IMR-90 (cell line): ENCODE measurements at regions not wholly inside any gene's neighbourhood (a gene's known extent, or its start where the extent isn't known, plus 50 kb on each side); places are given as distances from the start of the nearest gene placed in this dataset.

Source experiments
- ATAC-seq: fragments of 200-7000 bp; cut with Tn5 transposase; 2 replicates; pipeline ENCODE4 v1.9.1; 2020; ENCODE audit warnings: low read depth, mild to moderate bottlenecking, moderate library complexity
- BruUV-seq: library from RNA; stranded (reverse); fragments of 400-500 nt; replicated peaks from 2 replicates; lab custom pipeline; 2021; lab: Mats Ljungman, UMichigan
- CTCF ChIA-PET: fragments of 300-600 bp; formaldehyde crosslinking; extraction: SDS; loops from one replicate; lab custom pipeline; 2021; ENCODE audit warnings: antibody characterized with exemption; lab: Yijun Ruan, JAX
- POLR2A ChIA-PET: fragments of 300-600 bp; sonication (Branson Sonifier 250); formaldehyde crosslinking; loops from one replicate; lab custom pipeline; 2022; ENCODE audit warnings: antibody characterized with exemption; ENCODE audit not compliant: unreplicated experiment; lab: Charles Lee
- DNase-seq: peaks from one replicate; pipeline ENCODE4 v3.0.0; 2013
- H2AFZ ChIP-seq: replicated peaks from 2 replicates; pipeline ENCODE3; 2013; ENCODE audit warnings: low read length, mild to moderate bottlenecking; ENCODE audit not compliant: poor library complexity
- H2AK5ac ChIP-seq: 2 replicates; pipeline ENCODE4 v1.6.1; 2013; ENCODE audit warnings: low read depth, low read length, inconsistent platforms
- H2AK9ac ChIP-seq: replicated peaks from 2 replicates; pipeline ENCODE3; 2013; ENCODE audit warnings: mild to moderate bottlenecking, low read depth, low read length, moderate library complexity; ENCODE audit not compliant: poor library complexity
- H2BK120ac ChIP-seq: 2 replicates; pipeline ENCODE4 v1.6.1; 2013; ENCODE audit warnings: low read depth, low read length, inconsistent platforms
- H2BK15ac ChIP-seq: 3 replicates; pipeline ENCODE4 v1.6.1; 2013; ENCODE audit warnings: low read depth, low read length, inconsistent platforms
- H2BK20ac ChIP-seq: 2 replicates; pipeline ENCODE4 v1.6.1; 2013; ENCODE audit warnings: low read depth, mild to moderate bottlenecking, inconsistent platforms, low read length, moderate library complexity
- H2BK5ac ChIP-seq: 2 replicates; pipeline ENCODE4 v1.6.1; 2013; ENCODE audit warnings: mild to moderate bottlenecking, low read depth, low read length, inconsistent platforms; ENCODE audit not compliant: poor library complexity, severe bottlenecking
- H3K14ac ChIP-seq: replicated peaks from 2 replicates; pipeline ENCODE4 v1.6.1; 2013; ENCODE audit warnings: low read depth, low read length, inconsistent platforms
- H3K18ac ChIP-seq: 2 replicates; pipeline ENCODE4 v1.6.1; 2013; ENCODE audit warnings: low read depth, low read length, control low read depth
- H3K23ac ChIP-seq: 2 replicates; pipeline ENCODE4 v1.6.1; 2013; ENCODE audit warnings: low read depth, low read length, inconsistent platforms
- H3K27ac ChIP-seq: 2 replicates; pipeline ENCODE4 v1.5.1; 2013; ENCODE audit warnings: mild to moderate bottlenecking, control low read depth, low read length; ENCODE audit not compliant: insufficient read depth
- H3K27me3 ChIP-seq: 2 replicates; pipeline ENCODE4 v1.6.1; 2013; ENCODE audit warnings: low read length; ENCODE audit not compliant: control insufficient read depth, insufficient read depth
- H3K36me3 ChIP-seq: 2 replicates; pipeline ENCODE4 v1.6.1; 2013; ENCODE audit warnings: low read length, mixed read lengths; ENCODE audit not compliant: control insufficient read depth, insufficient read depth
- H3K4ac ChIP-seq: 2 replicates; pipeline ENCODE4 v1.6.1; 2013; ENCODE audit warnings: low read depth, low read length, inconsistent platforms
- H3K4me1 ChIP-seq: 2 replicates; pipeline ENCODE4 v1.6.1; 2013; ENCODE audit warnings: low read length, mixed read lengths; ENCODE audit not compliant: control insufficient read depth, insufficient read depth
- H3K4me2 ChIP-seq: 2 replicates; pipeline ENCODE4 v1.6.1; 2013; ENCODE audit warnings: low read depth, mild to moderate bottlenecking, control low read depth, low read length, moderate library complexity
- H3K4me3 ChIP-seq: 2 replicates; pipeline ENCODE4 v1.5.1; 2013; ENCODE audit warnings: low read depth, mild to moderate bottlenecking, control low read depth, low read length, moderate library complexity; ENCODE audit not compliant: insufficient read depth
- H3K56ac ChIP-seq: 2 replicates; pipeline ENCODE4 v1.6.1; 2013; ENCODE audit warnings: low read length, inconsistent platforms; ENCODE audit not compliant: insufficient read depth; ENCODE audit errors: extremely low read depth
- H3K79me1 ChIP-seq, 2 experiments: 2 replicates each; pipeline ENCODE4 v1.6.1; 2013; ENCODE audit warnings: low read length in 2 of 2, inconsistent platforms in 1 of 2, low read depth in 1 of 2
- H3K9ac ChIP-seq: 2 replicates; pipeline ENCODE4 v1.6.1; 2013; ENCODE audit warnings: low read depth, low read length, control low read depth
- H3K9me1 ChIP-seq: 2 replicates; pipeline ENCODE4 v1.6.1; 2013; ENCODE audit warnings: low read length, inconsistent platforms; ENCODE audit not compliant: insufficient read depth
- H3K9me3 ChIP-seq: 2 replicates; pipeline ENCODE4 v1.6.1; 2013; ENCODE audit warnings: low read length; ENCODE audit not compliant: control insufficient read depth, insufficient read depth
- H4K20me1 ChIP-seq: 2 replicates; pipeline ENCODE4 v1.6.1; 2013; ENCODE audit warnings: low read length, inconsistent platforms; ENCODE audit not compliant: insufficient read depth
- H4K5ac ChIP-seq: 2 replicates; pipeline ENCODE4 v1.6.1; 2013; ENCODE audit warnings: mild to moderate bottlenecking, low read depth, low read length, control low read depth
- H4K8ac ChIP-seq, 2 experiments: 2 replicates each; pipeline ENCODE4 v1.6.1; 2013; ENCODE audit warnings: low read depth in 2 of 2, low read length in 2 of 2, control low read depth in 1 of 2, inconsistent platforms in 1 of 2
- H4K91ac ChIP-seq: 2 replicates; pipeline ENCODE4 v1.6.1; 2013; ENCODE audit warnings: low read depth, low read length, inconsistent platforms; ENCODE audit not compliant: insufficient read depth
- BHLHE40 ChIP-seq: fragments of 150-350 bp; IDR thresholded peaks from 2 replicates; pipeline ENCODE4 v1.6.1; 2016; ENCODE audit warnings: mild to moderate bottlenecking, low read depth, low read length
- CHD1 ChIP-seq: IDR thresholded peaks from 2 replicates; pipeline ENCODE4 v1.6.1; 2012; ENCODE audit warnings: low read depth, low read length, improper control_type of control experiment
- CTCF ChIP-seq: conservative IDR thresholded peaks from 2 replicates; pipeline ENCODE4 v1.5.1; 2012; ENCODE audit warnings: mild to moderate bottlenecking, low read depth, low read length, improper control_type of control experiment
- FOS ChIP-seq: fragments of 150-350 bp; IDR thresholded peaks from 2 replicates; pipeline ENCODE4 v1.6.1; 2016; ENCODE audit warnings: low read depth, low read length
- MAZ ChIP-seq: IDR thresholded peaks from 2 replicates; pipeline ENCODE4 v1.6.1; 2012; ENCODE audit warnings: low read depth, mild to moderate bottlenecking, low read length, improper control_type of control experiment, moderate library complexity, borderline replicate concordance
- RCOR1 ChIP-seq: IDR thresholded peaks from 2 replicates; pipeline ENCODE4 v1.6.1; 2012; ENCODE audit warnings: mild to moderate bottlenecking, low read length, improper control_type of control experiment; ENCODE audit not compliant: insufficient replicate concordance
- RFX5 ChIP-seq: IDR thresholded peaks from 2 replicates; pipeline ENCODE4 v1.8.0; 2012; ENCODE audit warnings: low read depth, mild to moderate bottlenecking, low read length, moderate library complexity
- SMC3 ChIP-seq: fragments of 150-350 bp; IDR thresholded peaks from 2 replicates; pipeline ENCODE4 v1.6.1; 2016; ENCODE audit warnings: low read depth, mild to moderate bottlenecking, antibody characterized with exemption, low read length, moderate library complexity
- USF2 ChIP-seq: fragments of 150-350 bp; IDR thresholded peaks from 2 replicates; pipeline ENCODE4 v1.6.1; 2017; ENCODE audit warnings: mild to moderate bottlenecking, antibody characterized with exemption, low read length, low read depth
- WGBS, 2 experiments: methylation state at CpG; one replicate each; pipeline versions ENCODE4 v1.1.5 to v1.1.7; 2013; ENCODE audit warnings: missing lambda C conversion rate in 2 of 2; ENCODE audit not compliant: insufficient read length in 1 of 2; ENCODE audit errors: extremely low coverage in 2 of 2; 5-methylcytosine and 5-hydroxymethylcytosine counted together
- dilution Hi-C: fragments of 300-500 bp; cut with HindIII; formaldehyde crosslinking; loops from one replicate; pipeline ENCODE4 v1.14.3; 2018; ENCODE audit warnings: low sequenced_read_pairs; ENCODE audit not compliant: unreplicated experiment
- in situ Hi-C: fragments of 300-500 bp; cut with MboI; formaldehyde crosslinking; loops from 3 replicates; pipeline ENCODE4 v1.14.3; 2019; ENCODE audit warnings: low sequenced_read_pairs, inconsistent platforms, mixed read lengths
- intact Hi-C: fragments of 100-400 bp; cut with micrococcal nuclease; formaldehyde crosslinking; loops from 2 replicates; pipeline ENCODE4 v1.10.0; 2022

- Histone ChIP-seq H3K23ac (no peak overlapping the region), H3K27ac (no peak overlapping the region), H2AK9ac (no peak overlapping the region), H3K18ac (no peak overlapping the region), H4K91ac (no peak overlapping the region), H3K4me1 (no peaks in the 10 kb centered on the region), H4K8ac (no peak overlapping the region), H3K9me1 (no peaks in the 10 kb centered on the region), H3K4ac (no peak overlapping the region), H2BK20ac (no peak overlapping the region), H2BK15ac (no peak overlapping the region), H3K36me3 (no peaks in the 10 kb centered on the region), H3K9ac (no peak overlapping the region), H3K4me3 (no peak overlapping the region), H2AK5ac (no peak overlapping the region), H3K4me2 (no peak overlapping the region), H3K27me3 (peaks cover 2% of the 10 kb centered on the region; the same call in 1 of the 2 replicates), H2BK5ac (no peak overlapping the region), H3K79me1 (no peaks in the 10 kb centered on the region), H3K14ac (no peak overlapping the region), H2BK120ac (no peak overlapping the region), H4K20me1 (no peaks in the 10 kb centered on the region), H2AFZ (no peak overlapping the region), H3K9me3 (no peaks in the 10 kb centered on the region), H3K56ac (no peak overlapping the region), H4K5ac (no peak overlapping the region)
- no TSS peak for BruUV-seq
- CTCF ChIA-PET = interaction anchor here (0.6 kb wide), 1 partner anchor 995 kb away, joined by 5 read pairs; no protein-coding TSS in a partner anchor
- intact Hi-C loops = no loop called here
- POLR2A ChIA-PET = no interaction called here
- ATAC-seq (no peak), DNase-seq (no peak)
- dilution Hi-C loops = no loop called here
- 100% methylated on average over 1 of the region's 4 CpGs; no CpG with 5 or more reads in 1 of the 2 experiments for whole genome bisulfite sequencing, 2 experiments
- in situ Hi-C loops = no loop called here
- TF ChIP-seq RCOR1 = no peak
- TF ChIP-seq MAZ = no peak
- no peak for TF ChIP-seq SMC3
- TF ChIP-seq CHD1 = no peak
- TF ChIP-seq USF2 = no peak
- no peak for TF ChIP-seq BHLHE40
- TF ChIP-seq RFX5 = no peak
- no peak for TF ChIP-seq CTCF
- no peak for TF ChIP-seq FOS
These were observed 188.9 kb upstream of the BTG1 start for GRCh38 chr12:92334552-92334951.
